Psoas muscle (tissue), 7 donors: ENCODE measurements at regions not wholly inside any gene's neighbourhood (a gene's known extent, or its start where the extent isn't known, plus 50 kb on each side); places are given as distances from the start of the nearest gene placed in this dataset.
"Not testable (repeated sequence)": the region's sequence is repeated elsewhere in the genome, so short reads cannot be mapped to it uniquely, and the experiment has no call there.

ENCODE experiments used
- ATAC-seq, 4 donors: fragments of 200-7000 bp; cut with Tn5 transposase; one replicate each; pipeline ENCODE4 v1.9.1; 2020; ENCODE audit warnings: moderate library complexity in 3 of 4, mild to moderate bottlenecking in 2 of 4
- DNase-seq, 2 donors: peaks; one replicate each; pipeline ENCODE4 v3.0.0-alpha.2; 2020
- H3K27ac ChIP-seq: fragments of 200-600 bp; one replicate; pipeline ENCODE4 v1.8.0; 2022
- H3K27me3 ChIP-seq, 3 donors: fragments of 200-600 bp in 1 of 3; one replicate each; pipeline versions ENCODE4 v1.6.1 to v1.8.0; 2013 to 2022; ENCODE audit warnings: low read length in 2 of 3, mild to moderate bottlenecking in 2 of 3, moderate library complexity in 1 of 3; ENCODE audit not compliant: insufficient read depth in 3 of 3
- H3K36me3 ChIP-seq, 2 donors: fragments of 200-600 bp in 1 of 2; one replicate each; pipeline versions ENCODE4 v1.6.1 to v1.8.0; 2013 to 2022; ENCODE audit warnings: low read depth in 1 of 2, mild to moderate bottlenecking in 1 of 2, moderate library complexity in 1 of 2; ENCODE audit not compliant: insufficient read depth in 1 of 2
- H3K4me1 ChIP-seq: fragments of 200-600 bp; one replicate; pipeline ENCODE4 v1.8.0; 2022
- H3K4me3 ChIP-seq: fragments of 200-600 bp; one replicate; pipeline ENCODE4 v1.8.0; 2022; ENCODE audit warnings: mild to moderate bottlenecking
- H3K9me3 ChIP-seq: fragments of 200-600 bp; one replicate; pipeline ENCODE4 v1.8.0; 2022
- WGBS, 3 donors: extraction: QIAGEN DNeasy Blood & Tissue Kit; methylation state at CpG; one replicate each; pipeline versions ENCODE4 v1.1.6 to v1.1.7; 2013; 5-methylcytosine and 5-hydroxymethylcytosine counted together
- intact Hi-C, 2 donors: fragments of 100-400 bp; cut with DNase I; formaldehyde crosslinking; loops; one replicate each; pipeline versions ENCODE4 v1.11.0 to v1.14.2; 2022
- TF ChIP-seq, protein P1 (sequence below): fragments of 200-600 bp; IDR thresholded peaks from one replicate; pipeline ENCODE4 v1.8.0; 2022; ENCODE audit warnings: antibody characterized with exemption
- donor health status: healthy with polysubstance abuse.
- donor health status: DM: no; HTN: no; CAD: no; lungs with moderate emphysema.
- donor health status: Bipolar disorder and iron deficiency.
- donor health status: healthy.
- donor health status: DM: yes; HTN: yes; CAD: no.
- donor health status: DM: no; HTN: no; CAD: no.
- donor health status: DM: yes; HTN: yes; CAD: no.

DNA sequence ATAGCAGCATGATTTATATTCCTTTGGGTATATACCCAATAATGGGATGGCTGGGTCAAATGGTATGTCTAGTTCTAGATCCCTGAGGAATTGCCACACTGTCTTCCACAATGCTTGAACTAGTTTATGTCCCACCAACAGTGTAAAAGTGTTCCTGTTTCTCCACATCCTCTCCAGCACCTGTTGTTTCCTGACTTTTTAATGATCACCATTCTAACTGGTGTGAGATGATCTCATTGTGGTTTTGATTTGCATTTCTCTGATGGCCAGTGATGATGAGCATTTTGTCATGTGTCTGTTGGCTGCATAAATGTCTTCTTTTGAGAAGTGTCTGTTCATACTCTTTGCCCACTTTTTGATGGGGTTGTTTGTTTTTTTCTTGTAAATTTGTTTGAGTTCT, 54.0 kb upstream of the GPR89A start:
- H3K4me1 ChIP-seq, H3K4me3 ChIP-seq, DNase-seq, intact Hi-C loops, H3K36me3 ChIP-seq, H3K27me3 ChIP-seq, H3K27ac ChIP-seq, ATAC-seq, H3K9me3 ChIP-seq: not testable (repeated sequence)

DNA sequence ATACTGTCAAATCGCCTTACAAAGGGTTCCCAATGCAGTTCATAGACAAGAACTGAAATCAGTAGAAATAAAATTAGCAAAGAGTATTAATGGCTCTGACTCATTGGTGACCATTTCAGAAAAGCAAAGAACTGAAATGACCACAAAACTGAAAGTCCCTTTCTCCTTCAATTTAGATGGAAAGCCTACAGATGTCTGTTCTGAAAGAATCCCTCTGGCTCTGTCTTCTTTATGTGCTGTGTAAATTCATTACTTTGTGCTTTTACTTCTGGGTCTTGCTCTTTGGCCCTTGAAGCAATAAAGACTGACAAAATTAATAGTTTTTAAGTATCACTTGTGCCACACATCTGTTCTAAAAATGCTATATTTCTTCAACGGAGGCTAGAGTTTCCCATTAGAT, 62.7 kb upstream of the GPR89A start:
- WGBS, 3 donors = 76 to 77% (median 77%) methylated on average over 2 of the region's 2 CpGs
- Histone ChIP-seq H3K27me3 (no peaks in the 10 kb centered on the region), H3K27ac (no peak overlapping the region), H3K4me3 (no peak overlapping the region), H3K36me3 (no peaks in the 10 kb centered on the region), H3K9me3 (no peaks in the 10 kb centered on the region), H3K4me1 (no peaks in the 10 kb centered on the region)
- DNase-seq (no peak), ATAC-seq (no peak)
- TF ChIP-seq, protein P1, sequence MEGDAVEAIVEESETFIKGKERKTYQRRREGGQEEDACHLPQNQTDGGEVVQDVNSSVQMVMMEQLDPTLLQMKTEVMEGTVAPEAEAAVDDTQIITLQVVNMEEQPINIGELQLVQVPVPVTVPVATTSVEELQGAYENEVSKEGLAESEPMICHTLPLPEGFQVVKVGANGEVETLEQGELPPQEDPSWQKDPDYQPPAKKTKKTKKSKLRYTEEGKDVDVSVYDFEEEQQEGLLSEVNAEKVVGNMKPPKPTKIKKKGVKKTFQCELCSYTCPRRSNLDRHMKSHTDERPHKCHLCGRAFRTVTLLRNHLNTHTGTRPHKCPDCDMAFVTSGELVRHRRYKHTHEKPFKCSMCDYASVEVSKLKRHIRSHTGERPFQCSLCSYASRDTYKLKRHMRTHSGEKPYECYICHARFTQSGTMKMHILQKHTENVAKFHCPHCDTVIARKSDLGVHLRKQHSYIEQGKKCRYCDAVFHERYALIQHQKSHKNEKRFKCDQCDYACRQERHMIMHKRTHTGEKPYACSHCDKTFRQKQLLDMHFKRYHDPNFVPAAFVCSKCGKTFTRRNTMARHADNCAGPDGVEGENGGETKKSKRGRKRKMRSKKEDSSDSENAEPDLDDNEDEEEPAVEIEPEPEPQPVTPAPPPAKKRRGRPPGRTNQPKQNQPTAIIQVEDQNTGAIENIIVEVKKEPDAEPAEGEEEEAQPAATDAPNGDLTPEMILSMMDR = no peak
- intact Hi-C loops = no loop called here

DNA sequence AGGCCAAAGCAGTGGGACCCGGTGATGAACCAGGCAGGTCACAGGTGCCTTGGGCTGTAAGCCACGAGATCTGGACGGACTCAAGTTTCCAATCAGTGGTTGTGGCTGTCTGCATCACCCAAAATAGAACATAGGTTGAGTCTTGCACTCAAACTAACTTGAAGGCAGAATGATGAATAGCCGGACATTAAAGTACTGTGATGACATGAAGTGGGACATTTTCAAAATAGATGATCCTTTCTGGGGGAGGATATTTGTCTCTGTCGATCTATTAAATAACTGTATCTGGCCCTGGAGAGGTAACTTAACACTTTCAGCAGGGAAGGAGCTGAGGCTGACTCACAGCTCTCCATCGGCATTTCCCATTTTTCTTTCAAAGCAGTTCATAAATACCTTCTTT, 66.1 kb upstream of the GPR89A start:
- H3K27ac ChIP-seq, H3K4me3 ChIP-seq, H3K36me3 ChIP-seq, H3K9me3 ChIP-seq, intact Hi-C loops, DNase-seq, H3K4me1 ChIP-seq, H3K27me3 ChIP-seq: not testable (repeated sequence)
- WGBS, 3 donors = 35 to 45% (median 40%) methylated on average over 3 to 4 of the region's 6 CpGs
- peak in 2 of 4 donors; percentile 53 to 72 for ATAC-seq

DNA sequence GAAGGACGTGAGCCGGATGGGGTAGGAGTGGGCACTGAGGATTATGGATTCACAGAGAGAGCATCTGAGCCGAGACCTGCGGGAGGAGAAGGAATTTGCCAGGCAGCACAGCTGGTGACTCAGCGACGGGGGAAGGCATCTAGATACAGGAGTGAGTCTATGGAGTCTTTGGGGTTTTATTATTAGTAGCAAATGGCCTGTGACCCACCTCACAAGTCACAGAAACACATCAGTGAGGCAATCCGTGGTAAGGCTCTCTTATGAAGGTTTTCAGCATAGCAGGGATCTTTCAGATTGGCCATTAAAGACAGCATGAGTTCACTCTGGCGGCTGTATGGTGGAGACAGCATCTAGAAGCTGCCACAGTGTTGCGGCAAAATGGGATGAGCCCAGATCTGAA, 66.5 kb upstream of the GPR89A start:
- H3K9me3 ChIP-seq, H3K4me3 ChIP-seq, H3K36me3 ChIP-seq, H3K27ac ChIP-seq, intact Hi-C loops, H3K4me1 ChIP-seq, H3K27me3 ChIP-seq, DNase-seq: not testable (repeated sequence)
- WGBS, 3 donors = 27 to 33% (median 27%) methylated on average over 9 of the region's 9 CpGs
- ATAC-seq = peak in 2 of 4 donors; percentile 17 to 59

DNA sequence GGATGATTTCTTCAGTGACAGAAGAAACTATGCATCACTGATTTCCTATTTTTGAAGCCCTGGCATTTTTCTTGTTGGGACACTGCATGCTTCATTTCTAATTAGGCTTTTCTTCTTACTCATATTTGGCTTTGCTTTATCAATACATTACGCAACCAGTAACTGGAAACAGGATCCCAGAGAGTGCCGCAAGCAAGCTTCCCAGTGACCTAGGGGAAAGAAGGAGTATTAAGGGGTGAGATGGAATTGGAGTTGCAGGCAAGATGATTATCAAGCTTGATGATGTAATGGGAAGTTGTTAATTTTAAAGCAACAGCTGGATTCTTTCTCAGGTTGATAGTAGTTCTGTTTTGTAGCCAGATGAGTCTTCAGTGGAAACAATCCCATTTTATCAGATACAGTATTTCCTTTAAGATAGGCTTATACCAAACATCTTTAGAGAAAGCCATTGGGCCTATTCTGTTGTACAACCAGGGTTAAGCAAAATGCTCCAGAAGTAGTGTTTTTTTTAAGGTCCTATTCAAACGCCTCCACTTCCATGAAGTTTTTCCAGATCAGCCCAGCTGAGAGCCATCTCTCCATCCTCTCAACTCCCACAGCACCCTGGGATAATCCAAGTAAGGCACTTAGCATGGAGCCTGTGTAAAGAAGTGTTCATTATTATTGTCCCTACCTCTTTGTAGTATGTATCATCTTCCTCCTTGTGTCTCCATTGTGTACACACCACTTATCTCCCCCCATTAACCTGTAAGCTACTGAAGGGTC, 69.5 kb upstream of the GPR89A start:
- intact Hi-C loops, DNase-seq: not testable (repeated sequence)

DNA sequence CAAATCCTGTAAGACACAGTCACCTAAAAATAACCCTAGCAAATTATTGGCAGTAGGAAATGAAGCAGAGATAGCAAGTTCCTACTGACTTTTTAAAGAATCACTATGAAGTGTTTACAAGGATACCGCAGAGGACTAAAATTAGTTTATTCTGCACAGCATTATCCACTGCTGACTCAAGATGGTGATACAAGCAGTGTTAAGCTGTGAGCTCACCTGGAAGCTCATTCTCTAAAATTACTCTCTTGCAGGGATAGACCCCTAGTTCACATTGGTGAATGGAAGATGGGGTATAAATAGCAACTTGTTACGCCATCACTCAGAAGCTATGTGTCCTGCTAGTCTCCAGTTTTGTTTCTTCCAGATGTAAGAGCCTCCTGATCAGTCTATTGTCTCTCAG, 70.8 kb upstream of the GPR89A start:
- WGBS, 3 donors = 76 to 95% (median 76%) methylated on average over 2 of the region's 2 CpGs
- H3K36me3 ChIP-seq, DNase-seq, H3K27ac ChIP-seq, H3K4me1 ChIP-seq, H3K4me3 ChIP-seq, H3K27me3 ChIP-seq, intact Hi-C loops, H3K9me3 ChIP-seq: not testable (repeated sequence)
- peak; percentile 83 to 100 (median 96) for ATAC-seq

More for the DNA sequence above, 69.5 kb upstream of the GPR89A start:
- ATAC-seq, H3K27me3 ChIP-seq, H3K9me3 ChIP-seq, H3K36me3 ChIP-seq, H3K4me3 ChIP-seq, H3K4me1 ChIP-seq, H3K27ac ChIP-seq: not testable (repeated sequence)
- 56 to 68% (median 68%) methylated on average over 3 of the region's 3 CpGs for WGBS, 3 donors

DNA sequence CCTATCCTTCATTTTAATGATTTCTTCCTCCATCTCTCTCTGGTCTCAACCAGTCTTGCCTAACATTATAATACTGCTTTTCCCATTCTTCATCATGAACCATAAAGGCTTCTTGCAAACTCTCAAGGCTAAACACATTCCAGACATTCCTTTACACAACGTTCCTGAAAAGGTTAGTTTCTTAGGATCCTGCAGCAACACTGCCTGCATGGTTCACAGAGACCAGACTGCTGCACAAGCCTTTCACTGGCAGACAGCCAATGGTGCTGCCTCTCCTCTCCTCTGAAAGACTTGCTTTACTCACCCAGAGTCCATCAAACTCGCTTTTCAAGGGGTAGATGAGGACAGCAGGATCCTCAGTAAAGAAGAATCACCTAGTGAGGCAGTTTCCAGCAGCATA, 72.3 kb upstream of the GPR89A start:
- intact Hi-C loops, H3K36me3 ChIP-seq, ATAC-seq, DNase-seq, H3K4me1 ChIP-seq, H3K9me3 ChIP-seq, H3K27me3 ChIP-seq, H3K27ac ChIP-seq, H3K4me3 ChIP-seq: not testable (repeated sequence)
- 0 to 18% (median 4%) methylated on average over 2 of the region's 2 CpGs for WGBS, 3 donors

DNA sequence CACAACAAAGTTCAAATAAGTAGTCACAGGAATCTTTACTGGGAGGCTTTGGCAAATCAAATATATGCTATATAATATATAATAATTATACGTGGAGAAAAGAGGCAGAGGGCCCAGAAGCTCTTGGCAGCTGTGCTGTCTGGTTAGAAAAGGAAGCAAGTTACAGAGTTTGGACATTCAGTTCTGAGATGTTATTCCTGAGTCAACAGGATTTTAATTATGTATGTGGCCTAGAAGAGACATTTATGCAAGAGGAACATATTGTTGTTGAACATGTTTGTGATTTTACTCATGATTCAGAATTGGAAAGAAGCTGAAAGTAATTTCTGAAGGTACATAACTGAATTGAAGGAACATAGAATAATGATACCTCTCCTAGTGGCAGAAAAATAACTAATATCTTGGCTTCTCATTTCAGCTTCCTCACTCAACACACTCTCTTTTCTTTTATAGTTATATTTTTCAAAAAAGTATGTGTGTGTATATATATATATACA, 79.7 kb upstream of the GPR89A start:
- H3K9me3 ChIP-seq, intact Hi-C loops, H3K27ac ChIP-seq, H3K4me3 ChIP-seq, ATAC-seq, H3K36me3 ChIP-seq, H3K27me3 ChIP-seq, H3K4me1 ChIP-seq, DNase-seq: not testable (repeated sequence)
- WGBS, 3 donors = 13 to 39% (median 34%) methylated on average over 1 of the region's 1 CpG

DNA sequence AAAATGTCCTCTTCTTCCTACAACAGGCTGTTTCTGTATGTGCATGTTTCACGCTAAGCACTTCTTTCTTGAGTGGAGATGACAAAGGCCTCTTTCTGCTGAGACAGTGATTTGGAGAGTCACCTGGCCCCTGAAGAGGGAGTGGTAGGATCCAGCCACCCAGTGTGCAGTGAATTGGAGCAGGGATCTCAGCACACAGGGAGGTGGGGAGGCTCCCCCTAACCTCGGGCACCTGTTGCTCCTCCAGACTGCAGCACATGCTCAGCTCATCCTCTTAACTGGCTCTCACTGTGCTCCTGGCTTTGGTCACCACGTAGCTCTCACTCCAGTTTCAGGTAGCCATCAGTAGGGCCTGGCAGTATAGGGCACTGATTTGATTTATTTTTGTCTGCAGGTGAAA, 87.6 kb upstream of the GPR89A start:
- WGBS, 3 donors = 59 to 79% (median 67%) methylated on average over 3 of the region's 3 CpGs
- H3K4me1 ChIP-seq, H3K4me3 ChIP-seq, intact Hi-C loops, ATAC-seq, H3K27ac ChIP-seq, H3K27me3 ChIP-seq, H3K9me3 ChIP-seq, H3K36me3 ChIP-seq, DNase-seq: not testable (repeated sequence)

DNA sequence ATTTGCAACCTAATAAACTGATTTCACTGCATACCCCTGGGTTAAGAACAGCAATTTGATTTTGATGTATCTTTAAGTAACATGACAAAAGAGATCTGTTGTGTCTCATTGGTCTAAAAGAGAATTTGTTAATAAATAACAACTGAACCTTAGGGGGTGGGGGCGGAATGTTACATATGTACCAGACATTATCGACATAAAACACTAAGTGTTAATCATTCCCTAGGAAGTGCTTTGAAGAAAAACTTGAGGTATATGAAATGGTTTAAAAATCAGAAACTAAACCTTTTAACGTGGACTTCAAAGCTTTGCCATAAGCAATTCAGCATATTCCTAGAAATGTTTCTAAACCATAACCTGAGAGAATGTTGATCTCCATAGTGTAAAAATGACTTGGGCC, 88.5 kb upstream of the GPR89A start:
- H3K27ac ChIP-seq, intact Hi-C loops, DNase-seq, H3K4me3 ChIP-seq, H3K4me1 ChIP-seq, ATAC-seq, H3K27me3 ChIP-seq, H3K36me3 ChIP-seq, H3K9me3 ChIP-seq: not testable (repeated sequence)
- WGBS, 3 donors = 81 to 88% (median 86%) methylated on average over 3 of the region's 3 CpGs

DNA sequence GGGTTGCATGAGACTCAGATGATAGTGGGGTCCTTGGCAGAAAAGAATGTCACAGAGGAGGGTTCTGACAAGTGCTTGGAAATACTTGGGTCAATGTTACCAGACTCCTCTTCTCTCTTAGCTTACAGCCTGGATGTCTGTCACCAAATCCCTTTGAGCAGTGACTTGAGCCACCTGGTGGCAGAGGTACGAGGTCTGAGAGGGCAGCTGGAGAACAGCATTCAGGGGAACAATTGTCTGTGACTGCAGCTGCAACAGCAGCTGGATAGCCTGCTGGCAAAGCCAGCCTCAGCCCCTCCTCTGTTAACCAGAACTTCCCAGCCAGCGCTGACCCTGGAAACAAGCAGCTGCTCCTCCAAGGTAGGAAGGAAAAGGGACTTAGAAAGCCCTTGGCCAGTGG, 87.6 kb upstream of the NBPF20 start:
- H3K9me3 ChIP-seq, H3K36me3 ChIP-seq, ATAC-seq, H3K27ac ChIP-seq, DNase-seq, H3K27me3 ChIP-seq, intact Hi-C loops, H3K4me1 ChIP-seq, H3K4me3 ChIP-seq: not testable (repeated sequence)
- 0 to 11% (median 2%) methylated on average over 1 of the region's 2 CpGs for WGBS, 3 donors
